Activated naive CD4-positive, alpha-beta T cell treated with anti-CD3 and anti-CD28 coated beads, Interleukin-2, amount 50 U/mL, for 16 hours (primary cell): ENCODE measurements at regions not wholly inside any gene's neighbourhood (a gene's known extent, or its start where the extent isn't known, plus 50 kb on each side); places are given as distances from the start of the nearest gene placed in this dataset.

ENCODE experiments used
- DNase-seq: peaks from one replicate; pipeline ENCODE4 v3.0.0-alpha.2; 2020

- no peak for DNase-seq
Observed at GRCh38 chr18:34159691-34160185, 65.0 kb downstream of the NOL4 start.

- DNase-seq: peak; percentile 7
Observed at GRCh38 chr18:34158881-34159690, 65.6 kb downstream of the NOL4 start.

DNA sequence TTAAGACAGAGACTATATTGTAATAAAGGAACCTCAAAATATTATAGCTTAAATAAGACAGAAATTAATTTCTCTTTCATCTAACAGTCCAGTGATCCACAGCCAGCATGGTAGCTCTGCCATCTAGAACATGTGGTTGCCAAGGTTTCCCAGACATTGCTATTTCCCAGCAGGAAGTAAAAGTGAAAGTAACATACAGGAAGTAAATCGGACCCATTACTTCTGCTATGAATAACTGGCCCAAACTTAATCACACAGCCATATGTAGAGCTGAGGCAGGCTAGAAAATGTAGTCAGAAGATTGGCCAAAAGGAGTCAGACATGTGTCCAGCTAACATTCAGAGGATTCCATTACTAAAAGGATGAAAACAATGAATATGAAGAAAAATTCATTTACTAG is 71.0 kb downstream of the NOL4 start:
- no peak for DNase-seq

- no peak for DNase-seq
Observed at GRCh38 chr18:34131006-34131405, 93.7 kb downstream of the NOL4 start.

DNA sequence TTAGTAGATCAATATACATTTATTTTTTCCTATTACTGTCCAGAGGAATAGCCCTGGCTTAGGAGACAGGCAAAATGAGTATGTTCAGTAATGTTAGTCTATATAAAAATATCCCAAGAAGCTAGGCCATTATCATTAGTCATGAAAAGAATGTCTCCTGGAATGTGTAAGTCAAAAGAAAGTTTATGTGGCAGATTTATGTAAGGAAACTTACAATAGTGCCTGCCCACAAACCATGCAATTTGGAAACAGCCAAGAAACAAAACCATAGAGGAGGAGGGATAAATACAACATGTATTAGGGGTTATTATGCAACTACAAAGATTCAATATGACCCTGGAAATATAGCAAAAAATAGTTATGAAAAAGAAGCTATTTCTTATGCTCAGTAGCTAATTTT is 96.3 kb downstream of the NOL4 start:
- no peak for DNase-seq

DNA sequence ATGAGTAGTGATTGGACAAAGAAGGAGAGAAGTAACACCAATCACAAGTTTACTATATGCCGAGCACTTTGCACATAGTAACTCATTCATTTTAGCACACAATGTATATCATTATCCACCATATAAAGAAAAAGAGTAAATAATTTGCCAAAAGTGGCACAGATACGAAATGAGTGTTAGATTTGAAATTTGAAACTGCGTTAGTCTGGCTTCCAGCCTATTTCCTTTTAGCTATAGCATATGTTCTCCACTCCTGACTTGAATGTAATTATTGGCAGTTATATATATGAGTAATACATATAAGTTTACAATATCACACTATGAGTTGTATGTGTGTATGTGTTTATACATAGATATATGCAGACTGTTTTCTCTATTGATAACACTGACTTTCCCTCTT is 98.6 kb downstream of the NOL4 start:
- DNase-seq: no peak

- DNase-seq: no peak
Observed at GRCh38 chr18:34122724-34123334, 101.9 kb downstream of the NOL4 start.

- no peak for DNase-seq
Observed at GRCh38 chr18:34121200-34121721, 103.5 kb downstream of the NOL4 start.

DNA sequence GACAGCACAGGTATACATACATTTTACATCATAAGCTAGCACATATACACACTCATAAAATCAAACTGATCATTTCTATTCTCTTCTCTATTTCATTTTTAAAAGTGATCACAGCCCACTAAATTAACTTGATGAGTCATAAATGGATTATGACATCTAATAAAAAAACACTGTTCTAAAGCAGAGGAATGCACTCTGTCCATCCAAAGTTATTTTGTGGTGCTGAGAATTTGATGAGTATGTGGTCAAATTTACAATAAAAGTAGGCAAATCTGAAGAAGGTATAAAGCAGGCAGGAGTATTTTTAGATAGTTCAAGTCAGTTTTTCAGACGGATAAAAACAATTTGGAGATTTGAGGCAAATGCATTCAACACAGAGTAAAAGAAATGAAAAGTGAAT is 104.4 kb downstream of the NOL4 start:
- DNase-seq: no peak

- DNase-seq: no peak
Observed at GRCh38 chr18:34117319-34117718, 107.4 kb downstream of the NOL4 start.

DNA sequence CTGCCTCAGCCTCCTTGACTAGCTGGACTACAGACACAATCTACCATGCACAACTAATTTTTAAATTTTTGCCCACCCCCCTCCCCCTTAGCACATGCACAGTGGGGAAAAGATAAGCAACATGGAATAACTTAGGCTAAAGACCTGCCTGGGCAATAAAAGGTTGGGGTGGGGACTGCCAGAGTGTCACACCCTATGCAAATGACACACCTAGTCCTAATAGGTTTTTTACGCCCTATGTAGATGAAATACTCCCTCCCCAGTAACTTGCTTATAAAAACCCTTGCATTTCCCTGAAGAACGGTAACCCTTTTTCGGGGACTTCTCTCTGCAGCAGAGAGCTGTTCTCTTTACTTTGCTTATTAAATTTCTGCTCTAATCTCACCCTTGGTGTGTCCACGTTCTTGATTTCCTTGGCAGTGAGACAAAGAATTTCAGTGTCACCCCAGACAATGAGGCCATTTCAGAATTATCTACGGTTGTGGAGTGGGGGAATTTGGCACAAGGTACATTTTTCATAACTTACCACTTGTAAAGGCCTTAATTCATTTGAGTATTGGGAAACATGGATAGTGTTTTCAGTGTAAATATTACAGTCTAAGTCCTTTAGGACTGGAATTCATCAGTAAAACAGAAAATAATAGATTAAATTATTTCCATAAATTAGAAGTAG is 109.2 kb downstream of the NOL4 start:
- DNase-seq: no peak

DNA sequence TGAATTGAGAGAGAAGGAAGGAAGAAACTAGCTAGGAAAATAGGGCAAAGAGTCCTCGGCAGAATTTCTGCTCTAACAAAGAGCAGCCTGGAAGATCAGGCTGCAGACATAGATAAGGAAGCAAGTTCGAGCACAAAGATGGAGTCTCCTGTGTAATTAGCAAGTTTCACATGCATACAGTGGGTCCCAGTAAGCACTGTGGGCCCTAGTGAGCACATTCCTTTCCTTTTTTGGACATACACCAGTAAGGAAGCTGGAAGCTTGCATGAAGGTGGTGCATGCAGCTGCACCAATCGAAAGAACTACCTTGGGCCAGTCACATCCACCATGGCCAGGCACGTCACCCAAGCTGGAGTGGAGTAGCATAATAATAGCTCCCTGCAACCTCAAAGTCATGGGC is 109.7 kb downstream of the NOL4 start:
- no peak for DNase-seq

DNA sequence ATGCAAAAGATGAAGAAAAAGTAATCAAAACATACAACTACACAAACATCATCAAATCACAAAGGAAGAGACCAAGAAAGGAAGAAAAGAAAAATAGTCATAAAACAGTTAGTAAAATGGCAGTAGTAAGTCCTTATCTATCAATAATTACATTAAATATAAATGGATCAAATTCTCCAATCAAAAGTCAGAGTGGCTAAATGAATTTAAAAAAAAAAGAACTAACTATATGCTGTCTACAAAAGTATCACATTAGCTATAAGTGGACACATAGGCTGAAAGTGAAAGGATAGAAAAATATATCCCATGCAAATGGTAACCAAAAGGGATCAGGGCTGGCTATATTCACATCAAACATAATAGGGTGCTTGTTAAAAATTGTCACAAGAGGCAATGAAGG is 116.5 kb downstream of the NOL4 start:
- DNase-seq: no peak

DNA sequence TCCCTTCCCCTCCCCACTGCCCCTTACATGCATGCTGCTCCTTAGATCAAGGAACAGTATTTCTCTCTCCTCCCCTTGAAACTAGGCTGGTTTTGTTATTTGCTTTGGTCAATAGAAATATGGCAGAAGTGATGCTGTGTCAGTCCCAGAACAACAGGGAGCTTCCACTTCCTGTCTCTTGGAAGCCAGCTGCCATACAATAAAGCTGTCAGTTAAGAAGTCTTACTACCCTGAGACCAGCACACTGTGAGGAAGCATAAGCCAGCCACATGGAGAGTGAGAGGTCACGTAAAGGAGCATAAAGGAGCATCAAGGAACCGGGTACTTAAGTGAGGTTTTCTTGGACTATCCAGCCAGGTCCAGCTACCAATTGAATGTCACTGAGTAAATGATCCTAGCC is 126.6 kb downstream of the NOL4 start:
- no peak for DNase-seq

GRCh38 chr18:34097312-34097711 is 127.4 kb downstream of the NOL4 start:
- DNase-seq: no peak

GRCh38 chr18:34094148-34094547 is 130.6 kb downstream of the NOL4 start:
- DNase-seq: no peak

DNA sequence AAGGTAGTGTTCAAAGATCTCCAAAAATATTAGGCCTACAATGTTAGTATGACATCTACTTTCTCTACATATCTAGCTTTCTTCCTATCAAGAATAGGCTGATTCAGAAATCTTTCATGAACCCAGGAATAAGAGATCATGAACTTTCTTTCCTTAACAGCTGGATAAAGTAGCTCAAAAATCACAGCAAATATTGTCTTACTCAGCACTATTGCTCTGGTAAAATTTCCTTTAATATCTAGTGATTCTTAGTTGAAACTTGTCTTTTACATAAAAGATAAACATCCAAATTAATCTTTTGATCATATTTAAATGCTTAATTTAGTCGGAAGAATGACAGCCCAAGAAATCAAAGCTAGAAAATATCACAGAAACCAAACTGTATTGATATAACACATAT is 131.9 kb downstream of the NOL4 start:
- no peak for DNase-seq

DNA sequence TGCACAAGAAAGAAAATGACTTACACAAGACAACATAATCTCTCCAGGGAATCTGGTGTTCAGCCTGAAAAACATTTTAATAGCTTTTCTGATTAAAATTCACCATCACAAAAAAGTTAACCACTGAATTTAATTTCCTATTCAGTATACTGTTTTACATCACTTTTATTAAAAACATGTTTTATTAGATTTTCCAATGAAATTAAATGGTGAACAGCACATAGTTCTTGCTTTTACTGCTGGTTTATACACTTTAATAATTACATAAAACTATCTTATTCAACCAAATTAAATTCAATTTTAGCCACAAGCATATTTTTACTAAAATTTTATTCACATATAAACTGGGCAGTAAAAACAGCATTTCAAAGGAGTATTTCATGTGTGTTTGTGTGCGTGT is 138.3 kb downstream of the NOL4 start:
- DNase-seq: no peak

GRCh38 chr18:34085140-34085739 is 139.5 kb downstream of the NOL4 start:
- DNase-seq: no peak

- DNase-seq: no peak
Observed at GRCh38 chr18:34084635-34085034, 140.1 kb downstream of the NOL4 start.

- DNase-seq: no peak
Observed at GRCh38 chr18:34083910-34084535, 140.7 kb downstream of the NOL4 start.

DNA sequence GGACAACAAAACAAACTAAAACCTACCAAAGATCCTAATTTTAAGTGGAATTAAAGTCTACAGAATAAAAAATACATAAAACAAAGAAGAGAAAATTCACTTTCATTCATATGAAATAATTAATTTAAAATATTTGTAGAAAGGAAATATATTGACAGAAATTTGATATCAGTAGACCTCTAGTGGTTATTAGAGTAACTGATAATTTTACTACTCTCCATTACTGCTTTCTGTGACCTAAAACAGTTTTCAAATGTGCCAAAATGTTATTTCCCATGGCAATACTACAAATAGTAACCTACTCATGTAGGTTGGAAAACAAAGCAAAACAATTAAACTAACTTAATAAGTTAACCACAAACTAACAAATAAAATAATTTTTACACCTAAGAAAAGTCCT is 147.1 kb downstream of the NOL4 start:
- DNase-seq: no peak
